GM12878 (cell line): ENCODE measurements at regions not wholly inside any gene's neighbourhood (a gene's known extent, or its start where the extent isn't known, plus 50 kb on each side); places are given as distances from the start of the nearest gene placed in this dataset.

Experiments used
- ATAC-seq: fragments of 200-7000 bp; cut with Tn5 transposase; 3 replicates; pipeline ENCODE4 v1.9.1; 2020; ENCODE audit warnings: mild to moderate bottlenecking, moderate library complexity
- BruUV-seq: library from RNA; stranded (reverse); fragments of 400-500 nt; replicated peaks from 2 replicates; lab custom pipeline; 2021; lab: Mats Ljungman, UMichigan
- CTCF ChIA-PET: fragments of 300-600 bp; sonication (Branson Sonifier 250); formaldehyde crosslinking; extraction: SDS; loops from one replicate; lab custom pipeline; 2021; ENCODE audit warnings: inconsistent platforms; lab: Yijun Ruan, JAX
- POLR2A ChIA-PET: fragments of 350-600 bp; formaldehyde crosslinking; extraction: SDS; loops from one replicate; lab custom pipeline; 2021; ENCODE audit warnings: inconsistent platforms; lab: Charles Lee
- RAD21 ChIA-PET: fragments of 300-600 bp; sonication (Branson Sonifier 250); formaldehyde crosslinking; loops from one replicate; lab custom pipeline; 2023; ENCODE audit warnings: antibody characterized with exemption; ENCODE audit not compliant: unreplicated experiment; lab: Charles Lee
- SMC1A ChIA-PET: fragments of 300-600 bp; sonication (Branson Sonifier 250); formaldehyde crosslinking; loops from one replicate; lab custom pipeline; 2023; ENCODE audit not compliant: unreplicated experiment, uncharacterized antibody; lab: Charles Lee
- DNase-seq: peaks from one replicate; pipeline ENCODE4 v3.0.0-alpha.2; 2011; ENCODE audit warnings: low read depth, low spot score
- FAIRE-seq: peaks from 3 replicates; lab custom pipeline; 2011; peaks lifted over from hg19 to GRCh38; lab: Jason Lieb, UNC
- H2AFZ ChIP-seq: 2 replicates; pipeline ENCODE4 v1.6.0; 2011; ENCODE audit warnings: low read depth, low read length, control low read depth; ENCODE audit not compliant: control insufficient read depth
- H3K27ac ChIP-seq: 2 replicates; pipeline ENCODE4 v1.5.1; 2011; ENCODE audit warnings: control low read depth; ENCODE audit not compliant: control insufficient read depth, insufficient read depth
- H3K27me3 ChIP-seq, 2 experiments: replicated peaks in 1 of 2; 2 replicates each; pipeline versions ENCODE4 v1.6.0 to v1.6.1; 2011; ENCODE audit warnings: low read length in 1 of 2; ENCODE audit not compliant: control insufficient read depth in 2 of 2, insufficient read depth in 2 of 2
- H3K36me3 ChIP-seq, 2 experiments: 2 replicates each; pipeline ENCODE4 v1.5.1; 2011; ENCODE audit warnings: low read length in 1 of 2; ENCODE audit not compliant: control insufficient read depth in 2 of 2, insufficient read depth in 2 of 2
- H3K4me1 ChIP-seq: 2 replicates; pipeline ENCODE4 v1.6.1; 2011; ENCODE audit warnings: mild to moderate bottlenecking, low read length, moderate library complexity, mixed read lengths; ENCODE audit not compliant: control insufficient read depth, insufficient read depth
- H3K4me2 ChIP-seq: 2 replicates; pipeline ENCODE4 v1.6.0; 2011; ENCODE audit warnings: control low read depth; ENCODE audit not compliant: control insufficient read depth, insufficient read depth
- H3K4me3 ChIP-seq: fragments of 200-600 bp; sonication (generic); 2 replicates; pipeline ENCODE4 v1.5.1; 2016
- H3K79me2 ChIP-seq: 2 replicates; pipeline ENCODE4 v1.6.0; 2011; ENCODE audit warnings: low read length; ENCODE audit not compliant: control insufficient read depth, insufficient read depth
- H3K9ac ChIP-seq: 2 replicates; pipeline ENCODE4 v1.8.0; 2011; ENCODE audit warnings: low read length, control low read depth, mixed read lengths; ENCODE audit not compliant: control insufficient read depth, insufficient read depth
- H3K9me3 ChIP-seq: replicated peaks from 3 replicates; pipeline ENCODE4 v1.5.1; 2011; ENCODE audit warnings: mild to moderate bottlenecking, low read length; ENCODE audit not compliant: control insufficient read depth, insufficient read depth
- H4K20me1 ChIP-seq: 2 replicates; pipeline ENCODE4 v1.6.0; 2011; ENCODE audit not compliant: control insufficient read depth, insufficient read depth
- BCL3 ChIP-seq: IDR thresholded peaks from 2 replicates; pipeline ENCODE4 v1.6.1; 2011; ENCODE audit warnings: borderline replicate concordance, low read depth, mild to moderate bottlenecking, moderate library complexity, low read length; ENCODE audit not compliant: insufficient read depth, poor library complexity, severe bottlenecking
- CBFB ChIP-seq: IDR thresholded peaks from 2 replicates; pipeline ENCODE4 v1.6.1; 2016; ENCODE audit warnings: antibody characterized with exemption, low read depth
- CBX5 ChIP-seq: sonication (generic); IDR thresholded peaks from 2 replicates; pipeline ENCODE4 v1.6.1; 2016; ENCODE audit warnings: low read depth, moderate library complexity, mild to moderate bottlenecking, inconsistent platforms
- EP300 ChIP-seq, 2 experiments: fragments of 150-350 bp in 1 of 2; IDR thresholded peaks; 2 replicates each; pipeline ENCODE4 v1.6.1; 2011 to 2012; ENCODE audit warnings: low read depth in 2 of 2, low read length in 2 of 2, borderline replicate concordance in 1 of 2, improper control_type of control experiment in 1 of 2, inconsistent platforms in 1 of 2; ENCODE audit not compliant: control insufficient read depth in 1 of 2
- HCFC1 ChIP-seq: fragments of 150-350 bp; IDR thresholded peaks from 2 replicates; pipeline ENCODE4 v1.6.1; 2014; ENCODE audit warnings: low read length
- MEF2B ChIP-seq: fragments of 450-650 bp; IDR thresholded peaks from 2 replicates; pipeline ENCODE4 v1.6.1; 2018; ENCODE audit warnings: mild to moderate bottlenecking, moderate library complexity; ENCODE audit not compliant: partially characterized antibody, poor library complexity, severe bottlenecking
- MTA2 ChIP-seq: fragments of 450-650 bp; IDR thresholded peaks from 2 replicates; pipeline ENCODE4 v1.6.1; 2016; ENCODE audit warnings: low read depth, mild to moderate bottlenecking, moderate library complexity
- MYB ChIP-seq: fragments of 150-350 bp; IDR thresholded peaks from 2 replicates; pipeline ENCODE4 v1.6.1; 2014; ENCODE audit warnings: mild to moderate bottlenecking, low read depth, low read length, borderline replicate concordance
- ZNF274 ChIP-seq: IDR thresholded peaks from one replicate; pipeline ENCODE4 v1.8.0; 2011; ENCODE audit not compliant: insufficient read length, insufficient read depth
- ZNF687 ChIP-seq: fragments of 450-650 bp; IDR thresholded peaks from 2 replicates; pipeline ENCODE4 v1.6.1; 2017; ENCODE audit warnings: mild to moderate bottlenecking, moderate library complexity
- in situ Hi-C: fragments of 300-500 bp; cut with MboI; formaldehyde crosslinking; loops from 9 replicates; pipeline ENCODE4 v1.14.3; 2018; ENCODE audit warnings: mixed read lengths
- intact Hi-C: fragments of 100-400 bp; cut with micrococcal nuclease; formaldehyde crosslinking; loops from one replicate; pipeline ENCODE4 v1.14.2; 2022; ENCODE audit not compliant: unreplicated experiment

GRCh38 chrY:15355321-15355720 is 831.0 kb downstream of the NLGN4Y start (continued):
- TF ChIP-seq HCFC1 (no peak), MTA2 (no peak), MYB (no peak), CBFB (no peak), ZNF687 (no peak), BCL3 (no peak), EP300 (IDR thresholded peaks at IDR 0.05; ENCODE audit: borderline replicate concordance in 1 of 2, control insufficient read depth in 1 of 2, low read depth in 2 of 2, low read length in 2 of 2) (no peak), CBX5 (no peak)

- no peak overlapping the region for H3K4me2 ChIP-seq
- BruUV-seq, result no TSS peak
- no peak for DNase-seq
- TF ChIP-seq ZNF274, result no peak
- TF ChIP-seq MEF2B, result no peak
- TF ChIP-seq BCL3, result no peak
- TF ChIP-seq, all 136 proteins: peak for 0
- RAD21 ChIA-PET, result no interaction called here
- Histone ChIP-seq H2AFZ (no peak overlapping the region), H3K36me3 (no peaks in the 10 kb centered on the region), H4K20me1 (no peaks in the 10 kb centered on the region), H3K4me3 (no peak overlapping the region), H3K4me1 (no peaks in the 10 kb centered on the region), H3K27me3 (no peaks in the 10 kb centered on the region), H3K9ac (no peak overlapping the region), H3K27ac (no peak overlapping the region), H3K9me3 (no peaks in the 10 kb centered on the region), H3K79me2 (no peaks in the 10 kb centered on the region)
- POLR2A ChIA-PET, result no interaction called here
- ATAC-seq (no peak), FAIRE-seq (no peak)
- intact Hi-C loops, result no loop called here
- CTCF ChIA-PET, result no interaction called here
- SMC1A ChIA-PET, result no interaction called here
- in situ Hi-C loops, result no loop called here
Measured at GRCh38 chrY:15360471-15360870, 836.1 kb downstream of the NLGN4Y start.
